PFSK-1 (cell line): ENCODE measurements at regions not wholly inside any gene's neighbourhood (a gene's known extent, or its start where the extent isn't known, plus 50 kb on each side); places are given as distances from the start of the nearest gene placed in this dataset.

Source experiments
- FOXP2 ChIP-seq: optimal IDR thresholded peaks from 2 replicates; pipeline ENCODE3; 2011; ENCODE audit warnings: borderline replicate concordance, control low read depth, inconsistent platforms; ENCODE audit not compliant: insufficient read depth; ENCODE audit errors: extremely low read length, extremely low read depth
- POLR2AphosphoS5 ChIP-seq: IDR thresholded peaks from 2 replicates; pipeline ENCODE4 v1.6.1; 2012; ENCODE audit warnings: low read depth, mild to moderate bottlenecking, control low read depth, low read length, moderate library complexity
- SIN3A ChIP-seq: IDR thresholded peaks from 2 replicates; pipeline ENCODE4 v1.6.1; 2012; ENCODE audit warnings: mild to moderate bottlenecking, low read length, moderate library complexity, borderline replicate concordance; ENCODE audit not compliant: insufficient read depth
- TAF1 ChIP-seq: IDR thresholded peaks from 2 replicates; pipeline ENCODE4 v1.6.1; 2012; ENCODE audit warnings: low read length, control low read depth, borderline replicate concordance; ENCODE audit not compliant: insufficient read depth
- TF ChIP-seq, protein P1 (sequence below), 2 experiments: IDR thresholded peaks; 2 replicates each; pipeline versions ENCODE4 v1.6.1 to v1.8.0; 2011 to 2012; ENCODE audit warnings: low read depth in 2 of 2, low read length in 2 of 2, control low read depth in 1 of 2, inconsistent platforms in 1 of 2, mild to moderate bottlenecking in 1 of 2, moderate library complexity in 1 of 2; ENCODE audit not compliant: insufficient read depth in 1 of 2

DNA sequence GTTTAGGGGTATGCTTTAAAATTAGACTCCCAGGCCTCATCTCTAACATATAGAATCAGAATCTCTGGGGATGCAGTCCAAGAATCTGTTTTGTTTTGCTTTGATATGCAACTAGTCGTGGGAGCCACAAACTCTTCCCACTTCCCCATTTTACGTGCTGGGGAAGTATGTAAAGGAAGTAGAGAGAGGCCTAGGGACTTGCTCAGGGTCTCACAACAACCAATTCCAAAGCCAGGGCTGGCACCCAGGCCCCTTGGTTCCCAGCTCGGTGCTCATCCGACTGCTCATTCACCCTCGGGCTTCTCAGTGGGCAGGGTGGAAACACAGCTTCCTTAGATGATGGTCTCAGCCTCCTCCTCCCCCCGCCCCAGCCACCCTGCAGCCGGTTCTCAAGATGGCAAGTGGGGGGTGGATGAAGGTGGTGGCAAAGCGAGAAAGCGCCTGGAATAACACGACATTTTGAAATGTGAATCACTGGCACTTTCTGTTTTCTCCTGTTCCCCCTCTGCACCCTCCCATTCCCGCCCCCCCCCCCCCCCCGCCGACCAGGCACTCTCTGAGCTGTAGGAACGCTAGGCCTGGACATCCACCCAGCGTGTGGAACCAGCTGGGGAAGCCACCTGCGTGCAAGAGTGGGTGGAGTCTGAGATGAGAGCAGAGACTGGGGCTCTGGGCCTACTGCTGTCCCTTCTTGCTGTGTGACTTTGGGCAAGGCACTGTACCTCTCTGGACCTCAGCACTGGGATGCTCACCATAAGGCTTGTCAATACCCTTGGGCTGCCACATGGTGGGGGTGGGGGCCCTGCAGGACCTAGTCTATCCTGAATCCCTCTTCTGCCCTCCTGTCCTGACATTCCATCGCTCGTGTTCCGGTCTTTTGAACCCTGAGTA is 214.5 kb downstream of the RPLP1 start:
- TF ChIP-seq POLR2AphosphoS5 (no peak), TAF1 (no peak), SIN3A (no peak), FOXP2 (no peak)
- TF ChIP-seq, protein P1, sequence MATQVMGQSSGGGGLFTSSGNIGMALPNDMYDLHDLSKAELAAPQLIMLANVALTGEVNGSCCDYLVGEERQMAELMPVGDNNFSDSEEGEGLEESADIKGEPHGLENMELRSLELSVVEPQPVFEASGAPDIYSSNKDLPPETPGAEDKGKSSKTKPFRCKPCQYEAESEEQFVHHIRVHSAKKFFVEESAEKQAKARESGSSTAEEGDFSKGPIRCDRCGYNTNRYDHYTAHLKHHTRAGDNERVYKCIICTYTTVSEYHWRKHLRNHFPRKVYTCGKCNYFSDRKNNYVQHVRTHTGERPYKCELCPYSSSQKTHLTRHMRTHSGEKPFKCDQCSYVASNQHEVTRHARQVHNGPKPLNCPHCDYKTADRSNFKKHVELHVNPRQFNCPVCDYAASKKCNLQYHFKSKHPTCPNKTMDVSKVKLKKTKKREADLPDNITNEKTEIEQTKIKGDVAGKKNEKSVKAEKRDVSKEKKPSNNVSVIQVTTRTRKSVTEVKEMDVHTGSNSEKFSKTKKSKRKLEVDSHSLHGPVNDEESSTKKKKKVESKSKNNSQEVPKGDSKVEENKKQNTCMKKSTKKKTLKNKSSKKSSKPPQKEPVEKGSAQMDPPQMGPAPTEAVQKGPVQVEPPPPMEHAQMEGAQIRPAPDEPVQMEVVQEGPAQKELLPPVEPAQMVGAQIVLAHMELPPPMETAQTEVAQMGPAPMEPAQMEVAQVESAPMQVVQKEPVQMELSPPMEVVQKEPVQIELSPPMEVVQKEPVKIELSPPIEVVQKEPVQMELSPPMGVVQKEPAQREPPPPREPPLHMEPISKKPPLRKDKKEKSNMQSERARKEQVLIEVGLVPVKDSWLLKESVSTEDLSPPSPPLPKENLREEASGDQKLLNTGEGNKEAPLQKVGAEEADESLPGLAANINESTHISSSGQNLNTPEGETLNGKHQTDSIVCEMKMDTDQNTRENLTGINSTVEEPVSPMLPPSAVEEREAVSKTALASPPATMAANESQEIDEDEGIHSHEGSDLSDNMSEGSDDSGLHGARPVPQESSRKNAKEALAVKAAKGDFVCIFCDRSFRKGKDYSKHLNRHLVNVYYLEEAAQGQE (IDR thresholded peaks at IDR 0.05; ENCODE audit: insufficient read depth in 1 of 2, low read depth in 2 of 2, low read length in 2 of 2), result no peak
